Keratinocyte (primary cell): ENCODE measurements at regions not wholly inside any gene's neighbourhood (a gene's known extent, or its start where the extent isn't known, plus 50 kb on each side); places are given as distances from the start of the nearest gene placed in this dataset.

ENCODE experiments used
- EZH2 ChIP-seq: IDR thresholded peaks from one replicate; pipeline ENCODE4 v1.6.1; 2012; ENCODE audit warnings: inconsistent platforms, mild to moderate bottlenecking, low read length, moderate library complexity
- TF ChIP-seq, protein P1 (sequence below), 3 experiments: IDR thresholded peaks in 1 of 3; conservative IDR thresholded peaks in 1 of 3; optimal IDR thresholded peaks in 1 of 3; 2 replicates in 2 of 3; 3 replicates in 1 of 3; pipeline versions ENCODE3 to v1.5.1; 2011; ENCODE audit warnings: low read length in 3 of 3, mild to moderate bottlenecking in 3 of 3, moderate library complexity in 2 of 3, control low read depth in 1 of 3, inconsistent platforms in 1 of 3; ENCODE audit not compliant: insufficient read depth in 2 of 3; ENCODE audit errors: extremely low read depth in 1 of 3

DNA sequence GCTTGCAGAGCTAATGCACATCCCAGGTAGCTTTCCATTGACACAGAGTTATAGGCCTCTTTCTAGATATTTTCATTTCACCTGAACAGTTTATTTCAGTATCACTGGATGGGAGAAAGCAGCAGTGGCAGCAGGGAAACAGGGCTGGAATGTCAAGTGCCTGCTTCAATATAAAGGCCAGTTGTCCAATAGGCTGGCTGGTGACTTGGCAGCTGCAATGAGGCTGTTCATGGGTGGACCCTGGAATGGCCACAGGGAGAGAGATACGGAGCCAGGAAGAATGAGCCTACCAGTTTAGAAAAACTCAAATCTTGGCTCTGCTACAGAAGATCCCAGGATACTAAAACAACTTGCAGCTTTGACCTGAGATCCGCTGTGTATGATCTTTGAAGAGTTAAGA lies 185.0 kb downstream of the BCL11A start:
- TF ChIP-seq, protein P1, sequence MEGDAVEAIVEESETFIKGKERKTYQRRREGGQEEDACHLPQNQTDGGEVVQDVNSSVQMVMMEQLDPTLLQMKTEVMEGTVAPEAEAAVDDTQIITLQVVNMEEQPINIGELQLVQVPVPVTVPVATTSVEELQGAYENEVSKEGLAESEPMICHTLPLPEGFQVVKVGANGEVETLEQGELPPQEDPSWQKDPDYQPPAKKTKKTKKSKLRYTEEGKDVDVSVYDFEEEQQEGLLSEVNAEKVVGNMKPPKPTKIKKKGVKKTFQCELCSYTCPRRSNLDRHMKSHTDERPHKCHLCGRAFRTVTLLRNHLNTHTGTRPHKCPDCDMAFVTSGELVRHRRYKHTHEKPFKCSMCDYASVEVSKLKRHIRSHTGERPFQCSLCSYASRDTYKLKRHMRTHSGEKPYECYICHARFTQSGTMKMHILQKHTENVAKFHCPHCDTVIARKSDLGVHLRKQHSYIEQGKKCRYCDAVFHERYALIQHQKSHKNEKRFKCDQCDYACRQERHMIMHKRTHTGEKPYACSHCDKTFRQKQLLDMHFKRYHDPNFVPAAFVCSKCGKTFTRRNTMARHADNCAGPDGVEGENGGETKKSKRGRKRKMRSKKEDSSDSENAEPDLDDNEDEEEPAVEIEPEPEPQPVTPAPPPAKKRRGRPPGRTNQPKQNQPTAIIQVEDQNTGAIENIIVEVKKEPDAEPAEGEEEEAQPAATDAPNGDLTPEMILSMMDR (optimal IDR thresholded peaks at IDR 0.05 in 1 of 3, IDR thresholded peaks at IDR 0.05 in 1 of 3, conservative IDR thresholded peaks at IDR 0.05 in 1 of 3; ENCODE audit: extremely low read depth in 1 of 3, insufficient read depth in 2 of 3, low read length in 3 of 3), result no peak
- no peak for TF ChIP-seq EZH2
